IMR-90 (cell line): ENCODE measurements at regions not wholly inside any gene's neighbourhood (a gene's known extent, or its start where the extent isn't known, plus 50 kb on each side); places are given as distances from the start of the nearest gene placed in this dataset.

Source experiments
- ATAC-seq: fragments of 200-7000 bp; cut with Tn5 transposase; 2 replicates; pipeline ENCODE4 v1.9.1; 2020; ENCODE audit warnings: low read depth, mild to moderate bottlenecking, moderate library complexity
- BruUV-seq: library from RNA; stranded (reverse); fragments of 400-500 nt; replicated peaks from 2 replicates; lab custom pipeline; 2021; lab: Mats Ljungman, UMichigan
- CTCF ChIA-PET: fragments of 300-600 bp; formaldehyde crosslinking; extraction: SDS; loops from one replicate; lab custom pipeline; 2021; ENCODE audit warnings: antibody characterized with exemption; lab: Yijun Ruan, JAX
- POLR2A ChIA-PET: fragments of 300-600 bp; sonication (Branson Sonifier 250); formaldehyde crosslinking; loops from one replicate; lab custom pipeline; 2022; ENCODE audit warnings: antibody characterized with exemption; ENCODE audit not compliant: unreplicated experiment; lab: Charles Lee
- DNase-seq: peaks from one replicate; pipeline ENCODE4 v3.0.0; 2013
- H2AFZ ChIP-seq: replicated peaks from 2 replicates; pipeline ENCODE3; 2013; ENCODE audit warnings: low read length, mild to moderate bottlenecking; ENCODE audit not compliant: poor library complexity
- H2AK5ac ChIP-seq: 2 replicates; pipeline ENCODE4 v1.6.1; 2013; ENCODE audit warnings: low read depth, low read length, inconsistent platforms
- H2AK9ac ChIP-seq: replicated peaks from 2 replicates; pipeline ENCODE3; 2013; ENCODE audit warnings: mild to moderate bottlenecking, low read depth, low read length, moderate library complexity; ENCODE audit not compliant: poor library complexity
- H2BK120ac ChIP-seq: 2 replicates; pipeline ENCODE4 v1.6.1; 2013; ENCODE audit warnings: low read depth, low read length, inconsistent platforms
- H2BK15ac ChIP-seq: 3 replicates; pipeline ENCODE4 v1.6.1; 2013; ENCODE audit warnings: low read depth, low read length, inconsistent platforms
- H2BK20ac ChIP-seq: 2 replicates; pipeline ENCODE4 v1.6.1; 2013; ENCODE audit warnings: low read depth, mild to moderate bottlenecking, inconsistent platforms, low read length, moderate library complexity
- H2BK5ac ChIP-seq: 2 replicates; pipeline ENCODE4 v1.6.1; 2013; ENCODE audit warnings: mild to moderate bottlenecking, low read depth, low read length, inconsistent platforms; ENCODE audit not compliant: poor library complexity, severe bottlenecking
- H3K14ac ChIP-seq: replicated peaks from 2 replicates; pipeline ENCODE4 v1.6.1; 2013; ENCODE audit warnings: low read depth, low read length, inconsistent platforms
- H3K18ac ChIP-seq: 2 replicates; pipeline ENCODE4 v1.6.1; 2013; ENCODE audit warnings: low read depth, low read length, control low read depth
- H3K23ac ChIP-seq: 2 replicates; pipeline ENCODE4 v1.6.1; 2013; ENCODE audit warnings: low read depth, low read length, inconsistent platforms
- H3K27ac ChIP-seq: 2 replicates; pipeline ENCODE4 v1.5.1; 2013; ENCODE audit warnings: mild to moderate bottlenecking, control low read depth, low read length; ENCODE audit not compliant: insufficient read depth
- H3K27me3 ChIP-seq: 2 replicates; pipeline ENCODE4 v1.6.1; 2013; ENCODE audit warnings: low read length; ENCODE audit not compliant: control insufficient read depth, insufficient read depth
- H3K36me3 ChIP-seq: 2 replicates; pipeline ENCODE4 v1.6.1; 2013; ENCODE audit warnings: low read length, mixed read lengths; ENCODE audit not compliant: control insufficient read depth, insufficient read depth
- H3K4ac ChIP-seq: 2 replicates; pipeline ENCODE4 v1.6.1; 2013; ENCODE audit warnings: low read depth, low read length, inconsistent platforms
- H3K4me1 ChIP-seq: 2 replicates; pipeline ENCODE4 v1.6.1; 2013; ENCODE audit warnings: low read length, mixed read lengths; ENCODE audit not compliant: control insufficient read depth, insufficient read depth
- H3K4me2 ChIP-seq: 2 replicates; pipeline ENCODE4 v1.6.1; 2013; ENCODE audit warnings: low read depth, mild to moderate bottlenecking, control low read depth, low read length, moderate library complexity
- H3K4me3 ChIP-seq: 2 replicates; pipeline ENCODE4 v1.5.1; 2013; ENCODE audit warnings: low read depth, mild to moderate bottlenecking, control low read depth, low read length, moderate library complexity; ENCODE audit not compliant: insufficient read depth
- H3K56ac ChIP-seq: 2 replicates; pipeline ENCODE4 v1.6.1; 2013; ENCODE audit warnings: low read length, inconsistent platforms; ENCODE audit not compliant: insufficient read depth; ENCODE audit errors: extremely low read depth
- H3K79me1 ChIP-seq, 2 experiments: 2 replicates each; pipeline ENCODE4 v1.6.1; 2013; ENCODE audit warnings: low read length in 2 of 2, inconsistent platforms in 1 of 2, low read depth in 1 of 2
- H3K9ac ChIP-seq: 2 replicates; pipeline ENCODE4 v1.6.1; 2013; ENCODE audit warnings: low read depth, low read length, control low read depth
- H3K9me1 ChIP-seq: 2 replicates; pipeline ENCODE4 v1.6.1; 2013; ENCODE audit warnings: low read length, inconsistent platforms; ENCODE audit not compliant: insufficient read depth
- H3K9me3 ChIP-seq: 2 replicates; pipeline ENCODE4 v1.6.1; 2013; ENCODE audit warnings: low read length; ENCODE audit not compliant: control insufficient read depth, insufficient read depth
- H4K20me1 ChIP-seq: 2 replicates; pipeline ENCODE4 v1.6.1; 2013; ENCODE audit warnings: low read length, inconsistent platforms; ENCODE audit not compliant: insufficient read depth
- H4K5ac ChIP-seq: 2 replicates; pipeline ENCODE4 v1.6.1; 2013; ENCODE audit warnings: mild to moderate bottlenecking, low read depth, low read length, control low read depth
- H4K8ac ChIP-seq, 2 experiments: 2 replicates each; pipeline ENCODE4 v1.6.1; 2013; ENCODE audit warnings: low read depth in 2 of 2, low read length in 2 of 2, control low read depth in 1 of 2, inconsistent platforms in 1 of 2
- H4K91ac ChIP-seq: 2 replicates; pipeline ENCODE4 v1.6.1; 2013; ENCODE audit warnings: low read depth, low read length, inconsistent platforms; ENCODE audit not compliant: insufficient read depth
- BHLHE40 ChIP-seq: fragments of 150-350 bp; IDR thresholded peaks from 2 replicates; pipeline ENCODE4 v1.6.1; 2016; ENCODE audit warnings: mild to moderate bottlenecking, low read depth, low read length
- CEBPB ChIP-seq: IDR thresholded peaks from 2 replicates; pipeline ENCODE4 v1.6.1; 2012; ENCODE audit warnings: low read depth, low read length, improper control_type of control experiment
- CHD1 ChIP-seq: IDR thresholded peaks from 2 replicates; pipeline ENCODE4 v1.6.1; 2012; ENCODE audit warnings: low read depth, low read length, improper control_type of control experiment
- CTCF ChIP-seq: conservative IDR thresholded peaks from 2 replicates; pipeline ENCODE4 v1.5.1; 2012; ENCODE audit warnings: mild to moderate bottlenecking, low read depth, low read length, improper control_type of control experiment
- ELK1 ChIP-seq: fragments of 150-350 bp; IDR thresholded peaks from 2 replicates; pipeline ENCODE4 v1.6.1; 2016; ENCODE audit warnings: low read depth, mild to moderate bottlenecking, low read length, moderate library complexity, borderline replicate concordance
- FOS ChIP-seq: fragments of 150-350 bp; IDR thresholded peaks from 2 replicates; pipeline ENCODE4 v1.6.1; 2016; ENCODE audit warnings: low read depth, low read length
- MAFK ChIP-seq: IDR thresholded peaks from 2 replicates; pipeline ENCODE4 v1.6.1; 2012; ENCODE audit warnings: low read depth, low read length, improper control_type of control experiment
- MAZ ChIP-seq: IDR thresholded peaks from 2 replicates; pipeline ENCODE4 v1.6.1; 2012; ENCODE audit warnings: low read depth, mild to moderate bottlenecking, low read length, improper control_type of control experiment, moderate library complexity, borderline replicate concordance
- MXI1 ChIP-seq: IDR thresholded peaks from 2 replicates; pipeline ENCODE4 v1.6.1; 2012; ENCODE audit warnings: low read depth, mild to moderate bottlenecking, low read length, moderate library complexity, borderline replicate concordance
- NFE2L2 ChIP-seq: fragments of 150-350 bp; IDR thresholded peaks from 2 replicates; pipeline ENCODE4 v1.6.1; 2016; ENCODE audit warnings: low read depth, mild to moderate bottlenecking, low read length
- POLR2A ChIP-seq: IDR thresholded peaks from 2 replicates; pipeline ENCODE4 v1.6.1; 2012; ENCODE audit warnings: mild to moderate bottlenecking, low read depth, low read length
- RAD21 ChIP-seq: IDR thresholded peaks from 2 replicates; pipeline ENCODE4 v1.6.1; 2012; ENCODE audit warnings: low read length, improper control_type of control experiment
- RCOR1 ChIP-seq: IDR thresholded peaks from 2 replicates; pipeline ENCODE4 v1.6.1; 2012; ENCODE audit warnings: mild to moderate bottlenecking, low read length, improper control_type of control experiment; ENCODE audit not compliant: insufficient replicate concordance
- RFX5 ChIP-seq: IDR thresholded peaks from 2 replicates; pipeline ENCODE4 v1.8.0; 2012; ENCODE audit warnings: low read depth, mild to moderate bottlenecking, low read length, moderate library complexity
- SMC3 ChIP-seq: fragments of 150-350 bp; IDR thresholded peaks from 2 replicates; pipeline ENCODE4 v1.6.1; 2016; ENCODE audit warnings: low read depth, mild to moderate bottlenecking, antibody characterized with exemption, low read length, moderate library complexity
- USF2 ChIP-seq: fragments of 150-350 bp; IDR thresholded peaks from 2 replicates; pipeline ENCODE4 v1.6.1; 2017; ENCODE audit warnings: mild to moderate bottlenecking, antibody characterized with exemption, low read length, low read depth
- WGBS, 2 experiments: methylation state at CpG; one replicate each; pipeline versions ENCODE4 v1.1.5 to v1.1.7; 2013; ENCODE audit warnings: missing lambda C conversion rate in 2 of 2; ENCODE audit not compliant: insufficient read length in 1 of 2; ENCODE audit errors: extremely low coverage in 2 of 2; 5-methylcytosine and 5-hydroxymethylcytosine counted together
- dilution Hi-C: fragments of 300-500 bp; cut with HindIII; formaldehyde crosslinking; loops from one replicate; pipeline ENCODE4 v1.14.3; 2018; ENCODE audit warnings: low sequenced_read_pairs; ENCODE audit not compliant: unreplicated experiment
- in situ Hi-C: fragments of 300-500 bp; cut with MboI; formaldehyde crosslinking; loops from 3 replicates; pipeline ENCODE4 v1.14.3; 2019; ENCODE audit warnings: low sequenced_read_pairs, inconsistent platforms, mixed read lengths
- intact Hi-C: fragments of 100-400 bp; cut with micrococcal nuclease; formaldehyde crosslinking; loops from 2 replicates; pipeline ENCODE4 v1.10.0; 2022

GRCh38 chr2:220789961-220790360 is 782.1 kb downstream of the EPHA4 start:
- no peaks in the 10 kb centered on the region for H4K20me1 ChIP-seq
- ChIA-PET POLR2A (no interaction called here), CTCF (no interaction called here)
- no peak overlapping the region for H2AK9ac ChIP-seq
- no peak overlapping the region for H2AK5ac ChIP-seq
- no TSS peak for BruUV-seq
- ATAC-seq (peak; percentile 75), DNase-seq (peak; percentile 83)
- intact Hi-C loops (loop anchor here (10.0 kb wide), 2 partner anchors 165 to 275 kb away; no protein-coding TSS in a partner anchor), dilution Hi-C loops (no loop called here), in situ Hi-C loops (no loop called here)
- TF ChIP-seq SMC3 (no peak), CEBPB (peak; percentile 68), CHD1 (no peak), MAZ (no peak), MXI1 (no peak), RCOR1 (no peak), ELK1 (no peak), CTCF (no peak), RAD21 (no peak), RFX5 (no peak), POLR2A (no peak), BHLHE40 (no peak; the same call in 1 of the 2 replicates), NFE2L2 (no peak), FOS (peak; percentile 55; the same call in 1 of the 2 replicates), USF2 (peak; percentile 53; the same call in 1 of the 2 replicates), MAFK (no peak)
- no peaks in the 10 kb centered on the region for H3K27me3 ChIP-seq
- WGBS, 2 experiments = no CpG with 5 or more reads among the region's 1 CpG
- no peaks in the 10 kb centered on the region for H3K79me1 ChIP-seq
- H3K4me1 ChIP-seq = 0 out of 2 replicates have a peak, but pooled peaks cover 1% of the 10 kb centered on the region
- no peak overlapping the region for H3K56ac ChIP-seq
- H2BK20ac ChIP-seq = no peak overlapping the region
- no peak overlapping the region; the same call in 1 of the 2 replicates for H3K18ac ChIP-seq
- H3K4ac ChIP-seq = no peak overlapping the region
- no peak overlapping the region for H4K5ac ChIP-seq
- H3K4me3 ChIP-seq = no peak overlapping the region
- no peak overlapping the region for H3K23ac ChIP-seq
- no peaks in the 10 kb centered on the region for H3K9me1 ChIP-seq
- H3K36me3 ChIP-seq = no peaks in the 10 kb centered on the region
- H2BK5ac ChIP-seq = no peak overlapping the region
- no peak overlapping the region for H2AFZ ChIP-seq
- H2BK15ac ChIP-seq = no peak overlapping the region
- H4K91ac ChIP-seq = no peak overlapping the region
- H3K14ac ChIP-seq = no peak overlapping the region
- H3K27ac ChIP-seq = no peak overlapping the region
- H3K4me2 ChIP-seq = no peak overlapping the region
- no peaks in the 10 kb centered on the region for H3K9me3 ChIP-seq
- H3K9ac ChIP-seq = no peak overlapping the region
- H2BK120ac ChIP-seq = no peak overlapping the region
- no peak overlapping the region for H4K8ac ChIP-seq
